GM13976 (cell line): ENCODE measurements at regions not wholly inside any gene's neighbourhood (a gene's known extent, or its start where the extent isn't known, plus 50 kb on each side); places are given as distances from the start of the nearest gene placed in this dataset.

Source experiments
- DNase-seq: peaks from one replicate; pipeline ENCODE4 v3.0.0; 2012; ENCODE audit warnings: low spot score
- in situ Hi-C: fragments of 300-500 bp; cut with MboI; formaldehyde crosslinking; loops from one replicate; pipeline ENCODE4 v1.12.0; 2022; ENCODE audit warnings: low sequenced_read_pairs, mixed read lengths, inconsistent platforms; ENCODE audit not compliant: unreplicated experiment
- TF ChIP-seq, protein P1 (sequence below): IDR thresholded peaks from 2 replicates; pipeline ENCODE4 v1.5.1; 2012; ENCODE audit warnings: borderline replicate concordance, mild to moderate bottlenecking; ENCODE audit not compliant: insufficient read depth; ENCODE audit errors: extremely low read depth, missing control alignments, control extremely low read depth

GRCh38 chr4:151859641-151860040, 98.8 kb upstream of the GATB start:
- TF ChIP-seq, protein P1, sequence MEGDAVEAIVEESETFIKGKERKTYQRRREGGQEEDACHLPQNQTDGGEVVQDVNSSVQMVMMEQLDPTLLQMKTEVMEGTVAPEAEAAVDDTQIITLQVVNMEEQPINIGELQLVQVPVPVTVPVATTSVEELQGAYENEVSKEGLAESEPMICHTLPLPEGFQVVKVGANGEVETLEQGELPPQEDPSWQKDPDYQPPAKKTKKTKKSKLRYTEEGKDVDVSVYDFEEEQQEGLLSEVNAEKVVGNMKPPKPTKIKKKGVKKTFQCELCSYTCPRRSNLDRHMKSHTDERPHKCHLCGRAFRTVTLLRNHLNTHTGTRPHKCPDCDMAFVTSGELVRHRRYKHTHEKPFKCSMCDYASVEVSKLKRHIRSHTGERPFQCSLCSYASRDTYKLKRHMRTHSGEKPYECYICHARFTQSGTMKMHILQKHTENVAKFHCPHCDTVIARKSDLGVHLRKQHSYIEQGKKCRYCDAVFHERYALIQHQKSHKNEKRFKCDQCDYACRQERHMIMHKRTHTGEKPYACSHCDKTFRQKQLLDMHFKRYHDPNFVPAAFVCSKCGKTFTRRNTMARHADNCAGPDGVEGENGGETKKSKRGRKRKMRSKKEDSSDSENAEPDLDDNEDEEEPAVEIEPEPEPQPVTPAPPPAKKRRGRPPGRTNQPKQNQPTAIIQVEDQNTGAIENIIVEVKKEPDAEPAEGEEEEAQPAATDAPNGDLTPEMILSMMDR, result no peak
- in situ Hi-C loops, result no loop called here

GRCh38 chr4:151858356-151858755, 97.5 kb upstream of the GATB start:
- in situ Hi-C loops, result no loop called here
- TF ChIP-seq, protein P1, result no peak
- no peak for DNase-seq

More at GRCh38 chr4:151859641-151860040, 98.8 kb upstream of the GATB start:
- DNase-seq, result no peak

- DNase-seq, result no peak
- TF ChIP-seq, protein P1, result no peak
- in situ Hi-C loops, result no loop called here
These were observed 96.6 kb upstream of the GATB start for GRCh38 chr4:151857368-151857767.

DNA sequence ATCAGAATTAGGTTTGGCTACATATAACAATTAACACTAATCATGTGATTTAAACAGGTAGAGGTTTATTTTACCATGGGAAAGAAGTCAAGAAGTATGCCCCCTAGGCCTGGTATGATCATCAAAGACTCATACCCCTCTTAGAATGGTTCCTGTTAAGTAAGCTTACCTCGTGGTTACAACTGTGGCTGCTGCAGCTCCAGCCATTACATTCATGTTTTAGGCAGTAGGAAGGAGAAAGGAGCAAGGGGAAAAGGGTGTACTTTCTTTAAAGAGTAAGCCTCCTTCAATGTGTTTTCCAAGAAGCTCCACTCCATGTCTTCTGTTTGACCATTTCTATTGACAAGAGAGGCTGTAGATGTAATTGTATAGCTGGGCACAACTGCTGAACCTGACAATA, 94.9 kb upstream of the GATB start:
- in situ Hi-C loops, result no loop called here
- TF ChIP-seq, protein P1, result no peak
- DNase-seq, result no peak

DNA sequence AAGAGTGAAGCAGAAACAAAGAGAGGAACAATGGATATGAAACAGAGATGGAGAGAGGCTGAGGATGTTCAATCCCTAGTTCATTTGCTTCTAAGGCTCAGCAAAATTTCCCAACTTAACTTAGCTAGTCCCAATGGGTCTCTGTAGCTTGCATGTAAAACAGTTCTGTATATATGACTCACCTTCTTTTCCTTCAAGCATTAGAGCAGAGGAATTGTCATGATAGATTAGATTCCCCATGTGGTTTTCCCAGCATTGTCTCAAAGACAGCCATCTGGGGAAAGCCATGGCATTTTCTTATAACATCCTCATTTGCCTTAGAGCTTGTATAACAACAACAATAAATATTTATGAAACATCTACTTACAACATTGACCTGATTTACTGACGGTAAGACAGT, 93.9 kb upstream of the GATB start:
- in situ Hi-C loops, result no loop called here
- TF ChIP-seq, protein P1, result no peak
- no peak for DNase-seq

DNA sequence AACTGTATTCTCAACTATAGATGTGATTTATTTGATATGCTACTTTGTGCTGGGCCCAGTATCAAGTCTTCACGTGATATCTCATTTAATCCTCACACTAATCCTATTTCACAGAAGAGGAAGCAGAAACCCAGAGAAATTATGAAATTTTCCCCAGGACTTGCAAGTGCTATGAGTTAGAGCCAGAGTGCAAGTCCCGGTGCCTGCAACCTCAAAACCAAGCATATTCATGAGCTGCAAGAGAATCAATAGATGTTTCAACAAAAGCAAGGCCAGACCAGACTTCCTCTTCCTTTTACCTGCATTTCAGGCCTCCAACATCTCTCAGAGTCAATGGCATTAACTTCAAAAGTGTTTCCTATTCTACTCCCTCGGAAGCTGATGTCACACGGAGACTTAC, 92.2 kb upstream of the GATB start:
- in situ Hi-C loops, result no loop called here
- DNase-seq, result no peak

More for the DNA sequence above, 92.2 kb upstream of the GATB start:
- TF ChIP-seq, protein P1, result no peak
